ENCODE measurements at regions not wholly inside any gene's neighbourhood (a gene's known extent, or its start where the extent isn't known, plus 50 kb on each side); places are given as distances from the start of the nearest gene placed in this dataset.
"Not testable (repeated sequence)": the region's sequence is repeated elsewhere in the genome, so short reads cannot be mapped to it uniquely, and the experiment has no call there.

DNA sequence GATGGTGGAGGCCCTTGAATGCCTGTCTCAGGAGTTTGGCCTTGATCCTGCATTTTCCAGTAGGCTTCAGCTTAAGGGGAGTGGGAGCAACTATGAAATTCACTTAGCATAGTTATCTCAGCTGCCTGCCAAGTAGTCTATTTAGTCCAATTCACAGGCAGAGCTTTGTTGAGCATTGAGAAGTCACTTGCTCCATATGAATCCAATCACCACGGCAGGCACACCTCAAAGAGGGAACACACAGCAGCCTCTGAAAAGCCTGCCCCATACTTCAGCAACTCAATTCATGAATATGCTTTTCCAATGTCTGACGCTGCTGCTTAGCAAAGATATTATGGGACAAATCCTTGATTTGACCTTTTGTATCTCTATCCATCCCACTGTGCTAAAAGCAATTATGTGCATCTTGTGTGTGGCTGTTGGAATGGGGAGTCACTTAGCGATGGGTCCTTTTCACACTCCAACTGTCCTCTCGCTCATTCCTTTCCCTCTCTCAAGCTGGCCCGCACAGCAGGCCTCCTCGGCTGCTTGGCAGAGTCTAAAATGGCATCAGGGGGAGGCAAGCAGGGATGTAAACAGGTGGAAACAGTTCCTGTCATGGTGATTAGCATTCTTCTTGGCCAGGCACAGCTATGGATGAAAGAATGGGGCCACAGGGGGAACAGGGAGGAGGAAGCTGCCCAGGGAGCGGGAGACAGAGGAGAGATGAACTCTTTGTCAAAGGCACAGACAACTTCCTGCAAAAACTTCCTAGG is 56.0 kb upstream of the LRPPRC start:
- FAIRE-seq = no peak

GRCh38 chr2:44052584-44052983 is 56.8 kb upstream of the LRPPRC start:
- FAIRE-seq = no peak

GRCh38 chr2:44053052-44053451 is 57.3 kb upstream of the LRPPRC start:
- FAIRE-seq = no peak

GRCh38 chr2:44053456-44053855 is 57.7 kb upstream of the LRPPRC start:
- FAIRE-seq = no peak

- FAIRE-seq = no peak
These were observed 59.4 kb upstream of the LRPPRC start for GRCh38 chr2:44055229-44055628.

DNA sequence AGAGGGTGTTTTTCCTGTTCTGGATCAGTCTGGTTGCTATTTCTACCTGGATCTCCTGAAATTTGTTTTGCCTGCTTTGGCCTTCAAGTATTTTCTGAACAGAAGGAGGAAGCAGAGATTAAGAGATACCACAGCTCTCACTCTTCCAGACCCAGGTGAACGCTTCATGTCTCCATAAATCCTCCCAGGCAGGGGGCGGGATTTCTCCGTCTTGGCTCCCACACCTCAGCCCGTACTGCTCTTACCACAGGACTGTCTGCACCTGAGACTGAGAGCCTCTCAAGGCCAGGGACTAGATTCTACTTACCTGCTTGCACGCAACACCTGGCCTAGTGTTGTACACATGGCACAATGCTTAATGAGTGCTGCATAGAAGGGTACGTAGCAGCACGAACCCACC is 59.9 kb upstream of the LRPPRC start:
- FAIRE-seq = no peak

GRCh38 chr2:44056947-44057346 is 61.2 kb upstream of the LRPPRC start:
- no peak for FAIRE-seq

DNA sequence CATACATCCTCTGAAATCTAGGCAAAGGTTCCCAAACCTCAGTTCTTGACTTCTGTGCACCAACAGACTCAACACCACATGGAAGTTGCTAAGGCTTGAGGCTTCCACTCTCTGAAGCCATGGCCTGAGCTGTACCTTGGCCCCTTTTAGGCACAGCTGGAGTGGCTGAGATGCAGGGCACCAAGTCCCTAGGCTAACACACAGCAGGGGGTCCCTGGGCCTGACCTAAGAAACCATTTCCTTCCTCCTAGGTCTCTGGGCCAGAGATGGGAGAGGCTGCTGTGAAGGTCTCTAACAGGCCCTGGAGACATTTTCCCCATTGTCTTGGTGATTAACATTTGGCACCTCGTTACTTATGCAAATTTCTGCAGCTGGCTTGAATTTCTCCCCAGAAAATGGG is 64.5 kb upstream of the LRPPRC start:
- not testable (repeated sequence) for FAIRE-seq

DNA sequence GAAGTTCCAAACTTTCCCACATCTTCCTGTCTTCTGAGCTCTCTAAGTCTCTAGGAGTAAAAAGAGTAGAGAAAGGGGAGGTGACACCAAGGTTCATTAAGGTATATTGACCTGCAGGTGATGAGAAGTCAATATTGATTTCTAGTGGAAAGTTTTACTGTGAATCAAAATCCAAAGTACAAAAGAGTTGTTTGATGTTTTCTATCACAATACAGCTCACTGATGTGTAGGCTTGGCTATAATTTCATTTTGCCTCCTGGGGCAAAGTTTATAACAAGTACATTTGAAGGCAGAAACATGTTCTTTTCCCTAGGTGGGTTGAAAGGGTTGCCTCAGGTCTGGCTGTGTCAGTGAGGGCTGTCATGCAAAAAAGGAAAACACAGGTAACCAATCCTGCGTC is 65.2 kb upstream of the LRPPRC start:
- FAIRE-seq = no peak

GRCh38 chr2:44061469-44061868 is 65.7 kb upstream of the LRPPRC start:
- FAIRE-seq = no peak

- FAIRE-seq = no peak
These were observed 66.1 kb upstream of the LRPPRC start for GRCh38 chr2:44061876-44062275.

- FAIRE-seq = no peak
These were observed 67.2 kb upstream of the LRPPRC start for GRCh38 chr2:44063033-44063432.

DNA sequence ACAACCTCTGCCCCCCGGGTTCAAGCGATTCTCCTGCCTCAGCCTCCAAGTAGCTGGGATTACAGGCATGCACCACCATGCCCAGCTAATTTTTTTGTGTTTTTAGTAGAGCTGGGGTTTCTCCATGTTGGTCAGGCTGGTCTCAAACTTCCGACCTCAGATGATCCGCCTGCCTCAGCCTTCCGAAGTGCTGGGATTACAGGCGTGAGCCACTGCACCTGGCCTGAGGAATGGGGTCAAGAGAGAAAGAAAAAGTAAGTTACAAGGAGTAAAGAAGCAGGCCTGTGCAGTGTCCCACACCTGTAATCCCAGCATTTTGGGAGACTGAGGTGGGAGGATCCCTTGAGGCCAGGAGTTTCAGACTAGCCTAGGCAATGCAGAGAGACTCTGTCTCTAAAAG is 68.5 kb upstream of the LRPPRC start:
- FAIRE-seq = not testable (repeated sequence)

DNA sequence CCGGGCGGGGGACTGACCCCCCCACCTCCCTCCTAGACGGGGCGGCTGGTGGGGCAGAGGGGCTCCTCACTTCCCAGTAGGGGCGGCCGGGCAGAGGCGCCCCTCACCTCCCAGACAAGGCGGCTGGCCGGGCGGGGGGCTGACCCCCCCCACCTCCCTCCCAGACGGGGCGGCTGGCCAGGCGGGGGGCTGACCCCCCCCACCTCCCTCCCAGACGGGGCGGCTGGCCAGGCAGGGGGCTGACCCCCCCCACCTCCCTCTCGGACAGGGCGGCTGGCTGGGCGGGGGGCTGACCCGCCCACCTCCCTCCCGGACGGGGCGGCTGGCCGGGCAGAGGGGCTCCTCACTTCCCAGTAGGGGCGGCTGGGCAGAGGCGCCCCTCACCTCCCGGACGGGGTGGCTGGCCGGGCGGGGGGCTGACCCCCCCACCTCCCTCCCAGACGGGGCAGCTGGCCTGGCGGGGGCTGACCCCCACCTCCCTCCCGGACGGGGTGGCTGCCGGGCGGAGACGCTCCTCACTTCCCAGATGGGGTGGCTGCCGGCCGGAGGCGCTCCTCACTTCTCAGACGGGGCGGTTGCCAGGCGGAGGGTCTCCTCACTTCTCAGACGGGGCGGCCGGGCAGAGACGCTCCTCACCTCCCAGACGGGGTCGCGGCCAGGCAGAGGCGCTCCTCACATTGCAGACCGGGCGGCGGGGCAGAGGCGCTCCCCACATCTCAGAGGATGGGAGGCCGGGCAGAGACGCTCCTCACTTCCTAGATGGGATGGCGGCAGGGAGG is 71.4 kb upstream of the LRPPRC start:
- FAIRE-seq = not testable (repeated sequence)

GRCh38 chr2:44067791-44068181 is 72.0 kb upstream of the LRPPRC start:
- not testable (repeated sequence) for FAIRE-seq

- FAIRE-seq = no peak
These were observed 75.8 kb upstream of the LRPPRC start for GRCh38 chr2:44071454-44072046.

GRCh38 chr2:44073667-44074066 is 77.9 kb upstream of the LRPPRC start:
- FAIRE-seq = not testable (repeated sequence)

GRCh38 chr2:44074795-44075194 is 79.0 kb upstream of the LRPPRC start:
- FAIRE-seq = not testable (repeated sequence)

- no peak for FAIRE-seq
These were observed 79.8 kb upstream of the LRPPRC start for GRCh38 chr2:44075541-44075940.

- FAIRE-seq = no peak
These were observed 82.2 kb upstream of the LRPPRC start for GRCh38 chr2:44077942-44078511.

- FAIRE-seq = no peak
These were observed 83.9 kb upstream of the LRPPRC start for GRCh38 chr2:44079686-44080085.

- FAIRE-seq = no peak
These were observed 85.6 kb upstream of the PPM1B start for GRCh38 chr2:44083054-44083453.

- FAIRE-seq = no peak
These were observed 83.8 kb upstream of the PPM1B start for GRCh38 chr2:44084850-44085249.

- FAIRE-seq = no peak
These were observed 82.0 kb upstream of the PPM1B start for GRCh38 chr2:44086629-44087028.

All from G401.6 (cell line).